Cerebellar cortex (tissue), 1 donor: ENCODE measurements at regions not wholly inside any gene's neighbourhood (a gene's known extent, or its start where the extent isn't known, plus 50 kb on each side); places are given as distances from the start of the nearest gene placed in this dataset.
"Not testable (repeated sequence)": the region's sequence is repeated elsewhere in the genome, so short reads cannot be mapped to it uniquely, and the experiment has no call there.

Experiments used
- DNase-seq: peaks from one replicate; pipeline ENCODE4 v3.0.0-alpha.2; 2015; ENCODE audit warnings: low spot score

DNA sequence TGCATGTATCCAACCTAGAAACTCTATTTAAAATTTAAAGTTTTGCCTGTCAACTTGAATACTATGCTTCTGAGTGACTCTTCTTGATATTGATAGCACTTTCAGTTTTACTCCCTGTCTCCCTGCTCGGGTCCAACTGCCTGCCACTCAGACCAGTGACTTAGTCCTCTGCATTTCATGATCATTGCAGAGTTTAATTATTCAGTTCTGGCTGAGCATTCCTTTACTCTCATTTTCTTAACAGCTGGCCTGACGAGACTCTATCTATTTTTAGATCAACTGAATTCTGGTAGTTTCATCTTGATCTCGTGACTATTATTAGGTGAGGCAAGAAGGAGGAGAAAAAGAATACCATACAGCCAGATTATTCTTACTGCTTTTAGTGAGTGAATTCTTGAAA lies 617.4 kb downstream of the SI start:
- DNase-seq = no peak

DNA sequence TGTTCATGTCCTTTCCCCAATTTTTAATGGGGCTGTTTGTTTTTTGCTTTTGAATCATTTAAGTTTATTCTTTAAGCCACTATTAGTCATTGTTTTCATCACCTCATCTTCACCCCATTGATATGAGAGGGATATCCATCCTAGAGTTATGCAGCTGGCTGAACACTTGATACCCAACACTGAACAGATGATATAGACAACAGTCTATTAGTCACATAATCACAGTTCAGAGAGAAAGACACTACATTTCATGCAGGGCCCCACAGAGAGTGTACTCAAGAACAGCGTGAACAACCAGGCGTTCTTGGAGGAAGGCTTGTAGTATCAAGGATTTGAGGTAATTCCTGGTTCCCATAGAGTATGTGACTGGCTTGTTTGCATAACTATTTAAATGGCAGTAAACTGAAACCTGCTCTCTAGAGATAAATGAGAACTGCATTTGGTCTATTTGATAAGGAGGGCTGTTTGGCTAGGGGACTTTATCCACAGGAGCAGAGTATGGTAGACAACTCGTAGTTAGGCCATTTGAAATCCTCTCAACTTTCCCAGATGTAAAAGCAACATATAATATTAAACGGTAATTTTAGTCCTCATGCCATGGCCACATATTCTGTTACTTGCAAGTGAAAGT lies 618.7 kb downstream of the SI start:
- DNase-seq = no peak

DNA sequence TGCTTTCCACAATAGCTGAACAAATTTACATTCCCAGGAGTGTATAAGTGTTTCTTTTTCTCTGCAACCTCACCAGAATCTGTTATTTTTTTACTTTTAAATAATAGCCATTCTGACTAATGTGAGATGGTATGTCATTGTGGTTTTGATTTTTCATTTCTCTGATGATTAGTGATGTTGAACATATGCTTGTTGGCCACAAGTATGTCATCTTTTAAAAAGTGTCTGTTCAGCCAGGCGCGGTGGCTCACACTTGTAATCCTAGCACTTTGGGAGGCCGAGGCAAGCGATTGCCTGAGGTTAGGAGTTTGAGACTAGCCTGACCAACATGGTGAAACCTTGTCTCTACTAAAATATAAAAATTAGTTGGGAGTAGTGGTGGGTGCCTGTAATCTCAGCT lies 619.3 kb downstream of the SI start:
- no peak for DNase-seq

DNA sequence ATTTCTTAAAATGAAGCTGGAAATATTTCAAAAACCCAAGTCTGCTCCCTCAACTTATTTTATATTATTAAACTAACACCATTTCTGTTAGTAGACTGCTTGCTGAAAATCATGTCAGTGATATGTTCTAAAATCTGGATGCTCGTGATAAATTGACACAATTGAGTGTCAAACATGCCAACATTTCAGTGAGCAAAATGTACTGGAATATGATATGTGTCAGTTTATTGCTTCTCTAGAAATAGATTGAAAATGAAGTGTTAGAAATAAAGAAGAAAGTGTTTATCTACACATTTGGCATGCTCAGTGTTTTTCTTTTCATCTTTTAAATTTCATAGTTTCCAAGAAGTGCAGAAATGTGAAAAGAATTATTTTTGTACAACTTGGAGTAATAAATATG lies 624.6 kb downstream of the SI start:
- DNase-seq = no peak

DNA sequence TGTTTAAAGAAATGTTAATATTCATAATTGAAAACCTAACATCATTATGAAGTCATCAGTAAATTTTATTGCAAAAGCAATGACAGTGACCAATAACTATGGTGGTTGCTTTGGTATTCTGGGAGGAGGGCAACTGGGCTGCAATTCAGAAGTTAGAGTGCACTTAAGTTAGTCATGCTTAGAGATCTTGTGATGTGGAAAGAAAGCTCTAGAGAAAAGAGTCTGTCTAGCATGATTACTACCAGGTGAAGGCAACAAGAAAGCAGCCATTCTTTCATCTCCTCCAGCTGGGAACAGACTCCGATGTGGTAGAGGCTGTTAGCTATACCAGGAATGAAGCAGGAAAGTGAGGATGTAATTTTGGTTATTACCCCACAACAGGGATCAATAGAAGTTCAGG lies 625.6 kb downstream of the SI start:
- no peak for DNase-seq

DNA sequence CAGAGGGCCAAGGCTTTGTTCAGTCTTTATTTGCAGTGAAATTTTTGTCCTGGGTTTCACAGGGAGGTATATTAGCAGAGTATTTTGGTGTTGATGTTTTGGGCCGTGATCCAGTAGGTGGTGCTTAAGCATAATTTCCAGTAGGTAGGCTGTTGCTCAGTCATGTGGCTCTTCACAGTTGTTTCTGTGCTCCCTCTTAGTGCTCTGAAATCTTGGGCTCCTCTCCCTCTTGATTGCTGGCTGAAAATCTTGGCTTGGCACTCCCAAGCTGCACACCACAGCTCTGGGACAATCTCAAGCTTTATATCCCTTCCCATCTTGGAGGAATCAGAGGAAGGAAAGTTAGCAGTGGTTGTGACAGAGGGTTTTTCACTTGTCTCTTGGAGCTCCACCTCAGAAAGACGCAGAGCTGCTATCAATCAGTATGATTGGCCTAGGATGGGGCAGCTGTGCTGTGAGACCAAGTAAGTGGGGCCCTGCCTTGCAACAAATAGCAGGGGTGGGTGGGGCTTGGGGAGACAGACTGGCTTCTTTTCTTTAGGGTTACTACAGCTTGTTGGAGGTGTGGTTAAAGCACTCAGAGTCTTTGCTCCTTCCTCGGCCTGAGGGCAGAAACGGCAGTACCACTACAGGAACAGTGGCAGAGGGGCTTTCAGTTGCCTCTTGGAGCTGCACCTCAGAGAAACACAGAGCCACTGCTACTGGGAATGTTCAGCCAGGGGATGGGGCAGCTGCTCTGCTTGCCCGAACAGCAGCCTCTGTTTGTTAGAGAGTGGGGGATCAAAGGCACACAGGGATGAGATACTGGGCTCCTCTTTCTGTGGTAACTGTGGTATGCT lies 627.0 kb downstream of the SI start:
- DNase-seq = no peak

DNA sequence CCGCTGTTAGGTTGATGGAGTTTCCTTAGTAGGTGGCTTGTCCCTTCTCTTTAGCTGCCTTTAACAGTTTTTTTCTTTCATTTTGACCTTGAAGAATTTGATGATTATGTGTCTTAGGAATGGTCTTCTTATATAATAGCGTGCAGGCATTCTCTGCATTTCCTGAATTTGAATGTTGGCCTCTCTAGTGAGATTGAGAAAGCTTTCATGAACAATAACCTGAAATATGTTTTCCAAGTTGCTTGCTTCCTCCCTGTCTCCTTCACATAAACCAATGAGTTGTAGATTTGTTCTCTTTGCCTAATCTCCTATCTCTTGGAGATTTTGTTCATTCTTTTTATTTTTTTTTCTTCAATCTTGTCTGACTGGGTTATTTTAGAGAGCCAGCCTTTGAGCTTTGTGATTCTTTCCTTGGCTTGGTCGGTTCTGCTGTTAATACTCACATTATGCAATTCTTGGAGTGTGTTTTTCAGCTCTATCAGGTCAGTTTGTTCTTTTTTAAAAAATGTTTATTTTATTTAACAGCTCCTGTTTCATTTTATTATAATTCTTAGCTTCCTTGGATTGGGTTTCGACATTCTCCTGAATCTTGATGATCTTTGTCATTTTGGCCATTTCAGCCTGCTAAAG lies 627.9 kb downstream of the SI start:
- no peak for DNase-seq

DNA sequence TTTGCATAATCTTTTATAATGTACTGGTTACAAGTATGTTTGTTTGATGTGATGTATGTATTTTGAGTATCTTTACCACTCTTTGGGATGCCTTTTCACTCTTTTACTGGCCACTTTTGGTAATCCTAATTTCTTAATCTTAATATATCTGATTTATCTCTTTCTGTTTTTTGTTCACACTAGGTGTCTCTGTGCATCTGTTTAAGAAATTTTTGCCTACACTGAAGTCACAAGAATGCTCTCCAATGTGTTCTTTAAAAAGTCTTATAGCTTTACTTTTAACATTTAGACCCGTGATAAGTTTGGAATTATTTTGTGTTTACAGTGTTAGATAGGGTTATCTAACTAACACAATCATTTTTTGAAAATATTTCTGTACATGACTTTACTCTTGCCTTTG lies 659.1 kb downstream of the SI start:
- DNase-seq = no peak

DNA sequence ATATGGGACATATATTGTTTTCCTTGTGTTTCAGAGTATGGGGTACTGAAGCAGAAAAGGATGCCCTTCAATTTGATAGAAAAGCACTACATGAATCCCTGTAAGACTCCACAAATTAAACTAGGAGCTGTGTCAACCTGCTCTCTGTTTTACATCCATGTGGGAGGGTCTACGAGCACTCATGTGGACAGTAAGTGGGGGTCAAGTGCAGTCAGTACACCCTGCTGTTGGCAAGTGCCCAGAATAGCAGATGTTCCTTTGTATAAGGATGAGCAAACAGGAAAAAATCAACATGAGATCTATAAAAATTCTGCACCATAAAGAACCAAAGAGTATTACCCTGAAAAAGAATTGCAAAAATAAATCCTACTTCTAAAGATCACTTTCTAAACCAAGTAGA lies 659.9 kb downstream of the SI start:
- no peak for DNase-seq

DNA sequence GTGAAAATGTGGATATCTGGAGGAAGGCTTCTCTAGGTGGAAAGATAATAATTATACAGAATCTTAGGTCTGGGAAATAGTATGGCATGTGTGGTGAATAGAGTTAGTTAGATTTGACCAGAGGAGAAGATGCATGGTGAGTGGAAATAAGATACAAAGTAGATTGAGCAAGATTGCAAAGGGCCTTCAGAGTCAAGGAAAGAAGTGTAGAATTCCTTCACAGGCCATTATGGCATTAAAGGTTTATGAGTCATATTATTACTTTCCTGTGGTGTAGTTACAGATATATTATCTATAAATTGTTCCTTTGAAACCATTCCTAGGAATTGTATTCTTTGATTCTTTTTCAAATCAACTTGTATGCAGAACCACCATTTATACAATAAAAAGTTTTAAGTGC lies 660.3 kb downstream of the SI start:
- DNase-seq = no peak

DNA sequence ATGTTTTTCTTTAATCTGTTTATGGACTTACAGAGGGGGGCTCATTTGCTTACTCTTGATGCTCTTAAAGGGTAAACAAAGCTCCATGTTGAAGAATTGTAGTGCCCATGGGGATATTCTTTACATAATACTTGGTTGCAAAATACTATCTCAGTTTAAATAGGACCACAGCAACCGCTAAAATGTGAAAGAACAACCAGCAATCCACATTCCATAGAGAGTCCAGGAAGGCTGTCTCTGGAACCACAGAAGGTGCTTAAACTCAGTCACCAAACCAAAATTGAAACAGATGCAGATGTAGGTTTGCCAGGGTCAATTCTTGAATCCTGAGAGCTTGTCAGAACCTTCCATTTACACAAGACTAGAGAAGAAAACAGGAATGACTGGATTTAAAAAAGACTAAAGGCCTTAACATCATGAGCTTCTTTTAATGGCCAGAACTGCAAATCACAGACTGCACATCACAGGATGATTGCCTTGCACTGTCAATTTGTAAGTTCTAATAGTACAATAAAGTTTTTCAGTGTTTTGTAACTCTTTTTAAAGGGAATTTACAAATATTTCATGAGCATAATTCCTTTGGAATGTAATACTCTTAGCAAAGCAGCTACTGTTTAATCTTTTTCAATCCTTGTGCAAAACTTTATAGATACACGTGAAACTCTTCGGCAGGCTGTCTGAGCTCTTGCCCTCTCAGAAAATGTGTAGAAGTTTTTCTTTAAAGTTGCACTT lies 661.6 kb downstream of the SI start:
- DNase-seq = no peak

DNA sequence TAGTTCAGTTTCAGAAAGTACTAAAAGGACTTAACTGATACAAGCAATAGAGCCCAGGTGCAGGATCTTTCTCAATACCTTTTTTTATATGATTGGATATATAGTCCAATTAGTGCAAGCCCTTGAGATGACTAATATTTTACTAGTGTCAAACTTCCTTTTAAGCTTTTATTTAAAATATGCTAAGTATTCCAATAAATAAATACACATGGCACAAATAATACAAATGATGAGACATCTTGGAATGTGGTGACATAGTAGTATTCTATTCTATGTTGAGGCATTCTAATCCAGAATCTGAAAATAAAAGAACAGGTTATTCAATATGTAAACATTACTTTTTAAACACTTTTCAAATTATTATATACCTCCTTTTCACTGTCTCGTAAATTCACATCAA lies 670.0 kb downstream of the SI start:
- no peak for DNase-seq

DNA sequence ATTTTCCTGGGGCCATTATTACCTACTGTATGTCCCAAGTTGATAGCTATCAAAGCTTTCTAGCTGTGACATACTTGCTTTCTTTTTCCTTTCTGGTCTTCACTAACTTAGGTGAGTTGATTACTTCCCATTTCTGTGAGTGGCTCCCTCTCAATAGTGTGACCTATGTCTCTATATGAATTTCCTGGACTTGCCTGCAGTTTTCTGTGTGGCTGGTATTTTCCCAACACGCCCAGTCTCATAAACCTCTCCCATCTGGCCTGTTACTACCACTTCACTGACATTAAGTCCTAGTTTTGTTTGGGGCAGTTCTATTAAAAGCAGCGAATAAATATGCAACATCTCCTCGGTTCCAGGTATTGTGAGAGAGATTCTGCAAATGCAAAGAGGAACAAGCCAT lies 671.2 kb downstream of the SI start:
- no peak for DNase-seq

DNA sequence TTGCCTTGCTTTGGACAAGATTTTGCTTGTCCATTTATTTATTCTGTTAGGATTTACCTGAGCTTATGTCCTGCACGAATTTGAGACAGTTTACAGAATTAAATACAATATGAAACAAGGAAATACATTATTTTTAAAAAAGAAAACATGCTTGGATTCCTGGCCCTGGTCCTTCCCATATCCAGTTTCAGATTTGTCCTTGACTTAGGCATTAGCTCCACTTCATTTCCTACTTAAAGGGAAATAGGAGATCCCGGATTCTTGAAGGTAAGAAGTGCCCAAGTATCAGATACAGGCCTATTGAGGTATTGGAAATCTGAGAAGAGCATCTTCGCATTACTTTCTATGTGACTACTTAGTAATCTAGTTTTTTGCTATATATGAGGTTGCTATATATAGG lies 672.0 kb downstream of the SI start:
- DNase-seq = no peak

DNA sequence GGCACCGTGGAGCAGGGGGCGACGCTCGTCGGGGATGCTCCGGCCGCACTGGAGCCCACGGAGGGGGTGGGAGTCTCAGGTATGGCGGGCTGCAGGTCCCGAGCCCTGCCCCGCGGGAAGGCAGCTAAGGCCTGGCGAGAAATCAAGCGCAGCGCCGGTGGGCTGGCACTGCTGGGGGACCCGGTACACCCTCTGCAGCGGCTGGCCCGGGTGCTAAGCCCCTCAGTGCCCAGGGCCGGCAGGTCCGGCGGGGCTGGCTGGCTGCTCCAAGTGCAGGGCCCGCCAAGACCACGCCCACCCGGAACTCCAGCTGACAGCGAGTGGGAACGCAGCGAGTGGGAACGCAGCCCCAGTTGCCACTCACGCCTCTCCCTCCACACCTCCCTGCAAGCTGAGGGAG lies 676.4 kb downstream of the SI start:
- no peak for DNase-seq

DNA sequence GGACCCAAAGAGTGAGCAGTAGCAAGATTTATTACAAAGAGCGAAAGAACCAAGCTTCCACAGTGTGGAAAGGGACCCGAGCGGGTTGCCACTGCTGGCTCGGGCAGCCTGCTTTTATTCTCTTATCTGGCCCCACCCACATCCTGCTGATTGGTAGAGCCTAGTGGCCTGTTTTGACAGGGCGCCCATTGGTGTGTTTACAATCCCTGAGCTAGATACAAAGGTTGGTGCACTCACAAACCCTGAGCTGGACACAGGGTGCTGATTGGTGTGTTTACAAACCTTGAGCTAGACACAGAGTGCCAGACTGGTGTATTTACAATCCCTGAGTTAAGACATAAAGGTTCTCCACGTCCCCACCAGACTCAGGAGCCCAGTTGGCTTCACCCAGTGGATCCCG lies 676.9 kb downstream of the SI start:
- DNase-seq = not testable (repeated sequence)

DNA sequence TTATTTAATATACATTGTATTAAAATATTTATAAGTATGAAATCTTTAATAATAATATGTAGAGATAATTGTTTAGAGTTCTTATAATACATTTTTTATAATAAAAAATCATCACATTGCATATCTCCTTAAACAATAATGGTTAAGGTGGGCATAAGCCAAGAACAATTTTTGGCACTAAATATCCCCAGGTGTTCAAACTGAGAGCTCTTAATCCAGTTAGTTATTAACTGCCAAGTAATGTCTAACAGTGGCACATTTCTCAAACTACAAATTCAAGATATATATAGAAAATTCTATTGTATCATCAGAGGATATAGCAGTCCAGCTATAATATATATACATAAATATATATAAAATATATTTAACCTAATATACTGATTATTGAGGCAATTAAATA lies 680.8 kb downstream of the SI start:
- DNase-seq = no peak

DNA sequence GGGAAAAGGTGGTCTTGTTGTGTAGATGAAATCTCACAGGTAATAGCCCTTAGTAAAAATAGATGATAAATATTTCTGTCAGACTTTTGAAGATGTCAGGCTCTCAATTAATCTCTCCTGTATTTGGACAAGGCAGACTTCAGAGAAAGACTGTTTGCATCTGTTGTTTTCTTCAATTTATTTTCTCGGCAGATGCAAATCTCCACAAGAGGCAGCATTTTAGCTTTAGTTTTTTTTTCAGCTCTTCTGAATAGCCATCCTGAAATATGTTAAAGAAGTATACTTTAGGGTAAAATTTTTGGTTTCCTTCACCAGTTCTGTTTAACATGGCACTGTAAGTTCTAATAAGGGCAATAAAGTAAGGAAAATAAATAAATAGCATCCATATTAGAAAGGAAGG lies 685.1 kb downstream of the SI start:
- no peak for DNase-seq

DNA sequence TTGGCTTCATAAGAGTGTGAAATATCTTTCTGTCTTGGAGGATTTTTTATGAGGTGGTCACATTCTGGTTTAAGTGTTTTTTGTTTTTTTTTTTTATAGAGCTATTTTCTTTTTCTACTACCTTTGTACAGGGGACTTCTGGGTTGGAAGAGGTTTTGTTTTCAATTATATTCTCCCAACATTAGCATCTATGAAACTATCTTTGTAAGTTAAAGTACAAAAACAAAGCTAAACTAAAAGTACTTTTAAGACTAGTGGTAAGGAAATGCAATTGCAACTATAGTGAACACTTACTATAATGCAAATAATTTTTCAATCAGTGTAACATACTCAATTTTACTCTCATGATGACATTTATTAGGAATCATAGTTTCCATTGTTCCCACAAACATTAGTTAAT lies 688.2 kb downstream of the SI start:
- no peak for DNase-seq

DNA sequence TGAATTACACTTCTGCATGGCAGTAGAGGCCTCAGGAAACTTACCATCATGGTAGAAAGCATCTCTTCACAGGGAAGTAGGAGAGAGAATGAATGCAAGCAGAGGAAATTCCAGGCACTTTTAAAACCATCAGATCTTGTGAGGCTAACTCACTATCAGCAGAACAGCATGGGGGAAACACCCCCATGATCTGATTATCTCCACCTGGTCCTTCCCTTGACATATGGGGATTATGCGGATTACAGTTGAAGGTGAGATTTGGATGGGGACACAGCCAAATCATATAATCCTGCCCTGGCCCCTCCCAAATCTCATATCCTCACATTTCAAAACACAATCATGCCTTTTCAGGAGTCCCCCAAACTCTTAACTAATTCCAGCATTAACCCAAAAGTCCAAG lies 691.1 kb downstream of the SI start:
- DNase-seq = no peak

DNA sequence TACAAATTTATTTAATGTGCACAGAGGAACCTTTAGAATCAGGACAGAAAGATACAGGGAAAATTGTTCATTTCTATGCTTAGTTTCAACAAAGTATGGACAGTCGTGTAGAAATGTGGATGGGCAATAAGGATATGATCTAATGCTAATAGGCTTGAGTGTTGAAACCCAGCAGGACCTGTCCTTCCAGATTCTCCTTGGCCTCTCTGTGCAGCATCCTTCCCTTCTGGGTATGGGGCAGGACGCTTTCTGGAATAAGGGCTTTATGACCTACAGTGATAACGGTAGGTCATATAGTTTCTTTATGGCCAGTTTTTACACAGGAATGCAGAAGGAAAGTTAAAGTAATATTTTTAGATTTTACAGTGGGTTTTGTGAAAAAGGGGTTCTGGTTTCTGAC lies 698.1 kb downstream of the SI start:
- DNase-seq = no peak

DNA sequence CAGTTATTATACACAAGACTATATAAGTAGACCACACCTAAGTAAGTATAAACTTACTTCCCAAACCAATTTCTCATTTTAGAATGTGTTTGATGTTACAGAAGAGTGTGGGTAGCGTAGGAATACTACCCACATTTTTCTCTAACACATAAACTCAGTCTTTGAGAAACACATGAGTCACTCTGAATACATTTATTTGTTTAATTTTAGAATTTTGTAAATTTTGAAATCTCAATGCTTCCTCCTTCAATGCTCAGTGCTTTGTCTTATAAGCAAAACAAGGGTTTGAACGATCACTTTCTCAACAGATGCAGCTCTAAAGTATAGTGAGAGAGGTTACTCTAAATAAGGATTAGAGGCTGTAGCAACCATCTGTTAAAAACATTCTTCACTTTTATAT lies 700.8 kb downstream of the SI start:
- DNase-seq = no peak

DNA sequence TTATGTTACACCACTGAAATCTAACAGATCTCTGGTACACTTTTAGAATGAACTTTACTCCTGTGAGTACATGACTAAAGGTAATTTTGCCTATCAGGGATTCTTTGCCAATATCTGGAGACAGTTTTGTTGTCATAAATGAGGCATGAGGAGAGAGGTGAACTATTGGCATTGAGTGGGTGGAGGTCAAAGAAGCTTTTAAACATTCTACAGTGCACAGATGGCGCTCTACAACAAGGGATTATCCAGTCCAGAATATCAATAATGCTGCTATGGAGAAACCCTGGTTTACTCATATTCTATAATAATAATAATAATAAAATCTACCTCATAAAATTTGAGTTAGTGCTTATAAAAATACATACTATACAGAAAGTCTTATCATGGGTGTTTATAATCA lies 702.3 kb downstream of the SI start:
- DNase-seq = no peak
